SJSA1 (cell line): ENCODE measurements at regions not wholly inside any gene's neighbourhood (a gene's known extent, or its start where the extent isn't known, plus 50 kb on each side); places are given as distances from the start of the nearest gene placed in this dataset.
"Not testable (repeated sequence)": the region's sequence is repeated elsewhere in the genome, so short reads cannot be mapped to it uniquely, and the experiment has no call there.

ENCODE experiments used
- DNase-seq, 2 experiments: peaks; one replicate each; pipeline ENCODE4 v3.0.0-alpha.2; 2015 to 2020; ENCODE audit warnings: low spot score in 2 of 2, low read depth in 1 of 2
- H3K27ac ChIP-seq: fragments of 250-450 bp; sonication (Bioruptor Pico); 2 replicates; pipeline ENCODE4 v1.5.1; 2020; ENCODE audit warnings: mild to moderate bottlenecking, moderate library complexity
- H3K27me3 ChIP-seq: fragments of 250-450 bp; sonication (Bioruptor Pico); replicated peaks from 2 replicates; pipeline ENCODE4 v1.5.1; 2020; ENCODE audit warnings: mild to moderate bottlenecking, moderate library complexity
- H3K36me3 ChIP-seq: fragments of 250-450 bp; sonication (Bioruptor Pico); 2 replicates; pipeline ENCODE4 v1.5.1; 2020; ENCODE audit warnings: mild to moderate bottlenecking
- H3K4me1 ChIP-seq: fragments of 250-450 bp; sonication (Bioruptor Pico); replicated peaks from 2 replicates; pipeline ENCODE4 v1.6.1; 2021; ENCODE audit warnings: mild to moderate bottlenecking
- H3K4me3 ChIP-seq: fragments of 250-450 bp; sonication (Bioruptor Pico); 2 replicates; pipeline ENCODE4 v1.5.1; 2020; ENCODE audit warnings: mild to moderate bottlenecking
- H3K9me3 ChIP-seq: fragments of 250-450 bp; sonication (Bioruptor Pico); replicated peaks from 2 replicates; pipeline ENCODE4 v1.5.1; 2020; ENCODE audit warnings: mild to moderate bottlenecking

DNA sequence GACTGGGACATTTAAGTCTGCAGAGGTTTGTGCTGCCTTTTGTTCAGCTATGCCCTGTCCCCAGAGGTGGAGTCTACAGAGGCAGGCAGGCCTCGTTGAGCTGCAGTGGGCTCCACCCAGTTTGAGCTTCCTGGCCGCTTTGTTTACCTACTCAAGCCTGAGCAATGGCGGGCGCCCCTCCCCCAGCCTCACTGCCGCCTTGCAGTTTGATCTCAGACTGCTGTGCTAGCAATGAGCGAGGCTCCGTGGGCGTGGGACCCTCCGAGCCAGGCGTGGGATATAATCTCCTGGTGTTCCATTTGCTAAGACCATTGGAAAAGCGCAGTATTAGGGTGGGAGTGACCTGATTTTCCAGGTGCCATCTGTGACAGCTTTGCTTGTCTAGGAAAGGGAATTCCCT is 296.7 kb downstream of the KLF13 start:
- not testable (repeated sequence) for H3K4me1 ChIP-seq, DNase-seq, H3K4me3 ChIP-seq, H3K36me3 ChIP-seq, H3K27me3 ChIP-seq, H3K27ac ChIP-seq, H3K9me3 ChIP-seq

DNA sequence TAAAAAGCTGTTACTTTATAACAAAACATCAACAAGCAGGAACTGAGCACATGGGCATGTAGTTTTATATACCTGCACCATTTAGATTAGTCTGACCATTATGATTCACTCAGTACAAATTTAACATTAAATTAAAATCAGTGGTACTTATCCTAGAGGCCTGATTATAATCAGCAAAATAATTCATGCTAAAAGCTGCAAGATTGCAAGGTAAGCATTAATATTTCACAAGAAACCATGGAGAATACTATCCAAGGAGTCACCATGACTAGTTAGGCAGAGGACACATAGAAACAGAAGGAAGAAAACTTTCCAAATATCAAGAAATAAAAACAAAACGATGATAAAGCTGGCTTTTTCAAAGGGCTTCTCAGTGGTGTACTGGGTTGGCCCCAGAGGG is 297.5 kb downstream of the KLF13 start:
- not testable (repeated sequence) for H3K27me3 ChIP-seq, DNase-seq, H3K4me3 ChIP-seq, H3K9me3 ChIP-seq, H3K27ac ChIP-seq, H3K4me1 ChIP-seq, H3K36me3 ChIP-seq

DNA sequence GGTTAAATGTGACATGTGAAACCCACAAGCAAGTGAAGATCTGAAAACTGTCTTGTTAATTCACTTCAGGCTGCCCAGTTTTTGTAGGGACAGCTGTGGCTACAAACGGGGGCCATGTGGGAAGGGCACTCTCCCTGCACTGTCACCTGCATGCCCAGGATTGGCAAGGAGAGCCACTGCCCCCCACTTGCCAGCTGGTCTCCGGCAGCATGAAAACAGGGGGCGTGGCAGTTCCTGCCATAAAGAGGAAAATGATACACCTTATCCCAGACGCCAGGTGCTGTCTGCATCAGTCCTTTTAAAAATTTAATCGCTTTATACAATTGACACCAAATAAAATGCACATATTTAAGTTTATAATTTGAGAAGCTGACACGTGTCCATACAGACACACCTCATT is 309.1 kb downstream of the KLF13 start:
- H3K27me3 ChIP-seq, DNase-seq, H3K4me3 ChIP-seq, H3K4me1 ChIP-seq, H3K27ac ChIP-seq, H3K9me3 ChIP-seq, H3K36me3 ChIP-seq: not testable (repeated sequence)

DNA sequence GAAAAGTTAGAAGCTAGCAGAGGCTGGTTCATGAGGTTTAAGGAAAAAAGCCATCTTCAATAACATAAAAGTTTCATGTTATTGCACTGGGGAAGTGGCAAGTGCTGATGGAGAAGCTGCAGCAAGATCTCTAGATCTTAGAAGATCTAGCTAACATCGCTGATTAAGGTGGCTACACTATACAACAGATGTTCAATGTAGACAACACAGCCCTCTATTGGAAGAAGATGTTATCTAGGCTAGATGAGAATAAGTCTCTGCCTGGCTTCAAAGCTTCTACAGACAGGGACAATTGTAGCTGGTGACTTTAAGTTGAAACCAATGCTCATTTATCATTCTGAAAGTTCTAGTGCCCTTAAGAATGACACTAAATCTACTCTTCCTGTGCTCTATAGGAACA is 310.3 kb downstream of the KLF13 start:
- not testable (repeated sequence) for H3K27ac ChIP-seq, H3K9me3 ChIP-seq, H3K36me3 ChIP-seq, H3K27me3 ChIP-seq, H3K4me3 ChIP-seq, DNase-seq, H3K4me1 ChIP-seq

DNA sequence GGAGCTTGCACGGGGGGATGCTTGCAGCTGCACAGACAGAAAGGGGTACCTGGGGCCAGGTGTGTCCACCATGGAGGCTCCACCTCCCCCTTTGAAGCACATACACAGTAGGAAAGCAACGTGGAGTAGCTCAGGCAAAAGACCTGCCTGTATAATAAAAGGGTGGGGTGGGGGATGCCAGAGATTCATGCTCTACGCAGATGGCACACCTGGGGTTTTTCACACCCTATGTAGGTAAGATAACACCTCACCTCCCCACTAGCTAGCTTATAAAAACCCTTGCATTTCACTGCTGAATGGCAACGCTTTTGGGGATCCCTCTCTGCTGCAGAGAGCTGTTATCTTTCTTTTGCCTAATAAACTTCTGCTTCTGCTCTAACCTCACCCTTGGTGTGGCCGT is 317.3 kb downstream of the KLF13 start:
- H3K36me3 ChIP-seq, H3K4me1 ChIP-seq, H3K9me3 ChIP-seq, H3K4me3 ChIP-seq, H3K27ac ChIP-seq, H3K27me3 ChIP-seq, DNase-seq: not testable (repeated sequence)

DNA sequence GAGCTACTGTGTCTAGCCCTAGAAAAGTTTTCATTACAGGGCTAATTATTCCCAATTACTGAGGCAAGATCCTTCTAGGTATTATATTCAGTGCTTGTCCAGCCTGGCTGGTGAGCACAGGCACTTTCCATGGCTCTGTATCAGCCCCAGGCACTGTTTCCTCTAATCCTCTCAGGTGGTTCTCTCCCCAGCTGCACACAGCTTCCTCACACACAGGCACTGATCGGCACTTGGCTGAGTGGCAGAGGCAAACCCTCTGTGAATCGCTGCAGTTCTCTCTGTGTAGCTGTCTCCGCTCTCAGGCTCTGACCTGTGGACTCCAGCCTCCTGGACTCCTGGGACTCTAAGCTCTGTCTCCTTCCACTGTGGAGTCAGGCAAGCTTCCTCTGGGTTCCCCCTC is 318.1 kb downstream of the KLF13 start:
- not testable (repeated sequence) for DNase-seq, H3K4me3 ChIP-seq, H3K9me3 ChIP-seq, H3K27ac ChIP-seq, H3K36me3 ChIP-seq, H3K27me3 ChIP-seq, H3K4me1 ChIP-seq

DNA sequence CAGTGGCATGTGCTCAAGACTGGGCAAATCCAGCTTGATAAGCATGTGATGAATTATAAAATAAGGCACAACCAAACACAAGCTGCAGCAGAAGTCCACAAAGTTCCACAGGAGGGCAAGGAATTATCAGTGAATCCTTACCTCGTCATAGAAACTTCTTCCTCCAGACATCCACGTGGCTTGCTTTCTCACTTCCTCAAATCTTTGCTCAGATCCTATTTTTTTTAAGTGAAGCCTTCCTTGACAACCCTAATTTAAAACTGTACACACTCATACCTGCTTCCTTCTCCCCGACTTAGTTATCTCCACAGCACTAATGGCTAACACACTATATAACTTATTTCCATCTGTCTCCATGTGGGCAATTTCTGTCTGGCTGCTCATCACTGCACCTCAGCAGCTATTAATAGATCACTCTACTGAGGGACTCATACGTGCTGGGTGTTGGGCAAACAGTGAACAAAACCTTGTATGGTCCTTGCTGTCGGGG is 320.7 kb downstream of the KLF13 start:
- H3K27me3 ChIP-seq, H3K4me1 ChIP-seq, H3K27ac ChIP-seq, H3K4me3 ChIP-seq, H3K36me3 ChIP-seq, H3K9me3 ChIP-seq, DNase-seq: not testable (repeated sequence)

DNA sequence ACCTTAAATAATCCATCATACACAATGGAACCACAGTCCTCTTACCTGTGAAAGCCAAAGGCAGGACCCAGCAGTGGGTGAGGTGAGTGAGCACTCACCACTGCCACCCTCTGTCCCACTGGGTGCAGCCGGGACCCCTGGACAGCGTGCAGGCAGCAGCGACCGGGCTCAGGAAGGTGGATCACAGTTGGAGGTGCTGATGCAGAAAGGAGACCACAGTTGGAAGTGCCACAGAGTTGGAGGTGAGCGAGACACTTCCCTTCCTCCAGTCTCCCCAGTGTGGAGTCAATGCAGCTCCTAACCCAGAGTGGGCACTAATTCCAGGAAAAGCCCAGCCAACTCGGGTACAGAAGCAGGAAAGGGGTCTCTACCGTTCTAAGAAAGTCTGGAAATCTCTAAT is 323.0 kb downstream of the KLF13 start:
- not testable (repeated sequence) for H3K27me3 ChIP-seq, DNase-seq, H3K27ac ChIP-seq, H3K4me1 ChIP-seq, H3K36me3 ChIP-seq, H3K9me3 ChIP-seq, H3K4me3 ChIP-seq

DNA sequence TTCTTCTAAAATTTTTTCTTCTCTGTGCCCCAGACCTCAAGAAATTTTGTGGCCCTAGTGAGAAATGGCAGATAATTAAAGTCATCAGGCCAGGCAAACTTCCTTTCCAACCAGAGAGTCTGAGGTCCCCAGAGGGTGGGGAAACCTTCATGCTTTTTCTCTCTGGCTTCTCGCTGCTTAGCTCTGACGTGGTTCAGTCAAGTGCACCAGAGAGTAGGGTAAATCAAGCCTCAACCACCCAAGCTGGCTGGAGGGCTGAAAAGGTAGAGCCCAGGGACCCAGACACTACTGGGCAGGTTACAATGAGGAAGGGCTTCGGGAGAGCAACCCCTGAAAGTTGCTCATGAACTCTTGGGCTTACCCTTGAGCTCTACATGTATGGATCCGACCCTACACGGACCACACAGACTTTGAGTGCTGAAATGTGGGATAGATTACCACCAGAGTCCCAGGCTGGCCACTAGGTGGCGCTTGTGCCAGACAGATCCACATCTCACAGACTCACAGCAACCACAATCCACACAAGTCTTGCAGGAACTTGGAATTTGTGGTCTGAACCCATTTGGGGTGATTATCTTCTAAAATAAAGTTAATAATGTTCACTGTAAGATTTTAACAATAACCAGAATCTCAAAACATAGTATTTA is 323.5 kb downstream of the KLF13 start:
- not testable (repeated sequence) for H3K9me3 ChIP-seq, H3K27ac ChIP-seq, H3K4me3 ChIP-seq, DNase-seq, H3K36me3 ChIP-seq, H3K4me1 ChIP-seq, H3K27me3 ChIP-seq

DNA sequence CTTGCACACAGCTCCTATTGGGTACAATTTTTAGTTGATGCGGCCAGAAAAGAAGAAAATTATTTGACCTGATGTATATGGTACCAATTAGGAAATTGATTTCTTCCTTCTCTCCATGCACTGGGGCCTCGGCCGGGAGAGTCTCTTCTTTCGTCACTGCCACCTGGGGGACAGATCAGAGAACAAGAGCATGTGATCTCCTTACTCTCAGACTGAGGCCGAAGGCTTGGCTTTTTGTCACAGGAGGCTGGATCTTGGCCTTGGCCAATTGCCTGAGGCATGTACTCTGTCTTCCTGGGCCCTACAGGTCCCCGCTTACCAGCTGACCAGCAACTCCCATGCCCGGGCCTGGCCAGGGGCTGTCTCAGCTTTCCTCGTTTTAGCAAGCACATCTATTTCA is 330.3 kb downstream of the KLF13 start:
- not testable (repeated sequence) for H3K36me3 ChIP-seq, H3K4me1 ChIP-seq, DNase-seq, H3K9me3 ChIP-seq, H3K27ac ChIP-seq, H3K27me3 ChIP-seq, H3K4me3 ChIP-seq

DNA sequence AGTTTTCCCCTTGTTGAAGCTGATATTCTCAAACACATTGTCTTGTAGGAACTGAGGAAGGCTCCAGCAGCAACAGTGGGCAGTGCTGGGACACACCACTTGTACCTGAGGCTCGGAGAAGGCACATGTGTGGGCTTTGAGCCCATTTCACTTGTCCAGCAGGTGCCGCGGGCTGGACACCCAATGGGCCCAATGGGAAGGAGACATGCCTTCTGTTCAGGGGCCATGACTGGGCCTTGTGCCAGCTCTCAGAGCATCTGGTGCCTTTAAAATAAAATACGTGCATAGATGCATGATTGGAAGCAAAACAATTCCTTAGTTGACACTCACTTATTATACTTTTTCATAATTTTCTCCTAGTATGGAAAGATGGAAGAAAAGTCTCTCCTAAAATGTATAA is 334.2 kb downstream of the KLF13 start:
- no peak overlapping the region for H3K4me3 ChIP-seq
- no peak overlapping the region for H3K27ac ChIP-seq
- no peaks in the 10 kb centered on the region for H3K27me3 ChIP-seq
- no peaks in the 10 kb centered on the region for H3K36me3 ChIP-seq
- no peaks in the 10 kb centered on the region for H3K4me1 ChIP-seq
- no peaks in the 10 kb centered on the region for H3K9me3 ChIP-seq
- no peak for DNase-seq

DNA sequence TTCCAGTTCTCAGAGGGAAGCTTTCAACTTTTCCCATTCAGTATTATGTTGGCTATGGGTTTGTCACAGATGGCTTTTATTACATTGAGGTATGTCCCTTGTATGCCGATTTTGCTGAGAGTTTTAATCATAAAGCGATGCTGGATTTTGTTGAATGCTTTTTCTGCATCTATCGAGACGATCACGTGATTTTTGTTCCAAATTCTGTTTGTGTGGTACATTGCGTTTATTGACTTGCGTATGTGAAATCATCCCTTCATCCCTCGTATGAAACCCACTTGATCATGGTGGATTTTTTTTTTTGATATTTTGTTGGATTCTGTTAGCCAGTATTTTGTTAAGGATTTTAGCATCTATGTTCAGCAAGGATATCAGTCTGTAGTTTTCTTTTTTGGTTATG is 339.1 kb downstream of the KLF13 start:
- H3K27ac ChIP-seq, H3K27me3 ChIP-seq, DNase-seq, H3K4me3 ChIP-seq, H3K36me3 ChIP-seq, H3K9me3 ChIP-seq, H3K4me1 ChIP-seq: not testable (repeated sequence)

DNA sequence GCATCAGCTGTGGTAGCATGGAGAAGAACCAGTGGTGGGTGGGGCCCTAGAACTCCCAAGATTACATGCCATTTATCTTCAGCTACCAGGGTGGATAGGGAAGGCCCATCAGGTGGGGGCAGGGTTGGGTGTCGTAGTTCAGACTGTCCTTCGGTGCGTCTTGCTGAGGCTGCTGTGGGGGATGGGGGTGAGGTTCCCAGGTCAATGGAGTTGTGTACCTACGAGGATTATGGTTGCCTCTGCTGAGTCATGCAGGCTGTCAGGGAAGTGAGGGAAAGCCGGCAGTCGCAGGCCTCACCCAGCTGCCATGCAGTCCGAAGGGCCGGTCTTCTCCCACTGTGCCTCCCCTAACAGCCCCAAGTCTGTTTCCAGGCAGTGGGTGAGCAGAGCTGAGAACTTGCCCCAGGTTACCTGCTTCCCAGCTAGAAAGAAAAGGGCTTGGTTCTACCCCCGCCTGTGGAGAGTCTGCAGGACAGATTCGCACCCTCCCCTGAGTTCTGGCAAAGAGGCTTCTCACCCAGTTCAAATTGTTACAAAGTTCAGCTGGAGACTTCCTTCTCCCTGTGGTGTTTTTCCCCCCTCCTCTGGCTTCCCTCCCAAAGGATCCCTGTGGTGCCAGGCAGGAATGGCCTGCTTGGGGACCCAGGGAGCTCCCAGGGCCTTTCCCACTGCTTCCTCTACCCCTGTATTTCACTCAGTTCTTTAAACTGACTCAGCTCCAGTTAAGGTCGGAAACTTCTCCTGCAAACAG is 342.7 kb downstream of the KLF13 start:
- not testable (repeated sequence) for H3K27ac ChIP-seq, DNase-seq, H3K4me3 ChIP-seq, H3K36me3 ChIP-seq, H3K27me3 ChIP-seq, H3K4me1 ChIP-seq, H3K9me3 ChIP-seq

DNA sequence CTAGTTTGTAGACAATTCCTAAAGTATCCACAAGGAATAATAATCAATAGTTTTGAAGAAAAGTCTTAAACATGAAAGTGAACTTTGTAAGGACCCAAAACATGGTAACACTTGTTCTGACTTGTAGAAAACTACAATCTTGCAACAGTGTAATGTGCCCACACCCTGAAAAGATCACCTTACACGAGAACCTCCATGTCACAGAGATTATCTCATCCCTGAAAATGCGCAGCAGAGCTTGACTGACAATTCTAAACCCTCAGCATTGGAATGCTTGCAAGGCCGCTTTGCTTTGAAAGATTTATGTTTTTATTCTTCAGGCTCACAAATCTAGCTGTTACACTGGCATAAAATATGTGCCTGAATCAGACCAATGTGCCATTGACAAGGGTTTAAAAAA is 346.6 kb downstream of the KLF13 start:
- H3K27me3 ChIP-seq, H3K9me3 ChIP-seq, DNase-seq, H3K4me1 ChIP-seq, H3K4me3 ChIP-seq, H3K36me3 ChIP-seq, H3K27ac ChIP-seq: not testable (repeated sequence)
